ENCODE measurements at regions not wholly inside any gene's neighbourhood (a gene's known extent, or its start where the extent isn't known, plus 50 kb on each side); places are given as distances from the start of the nearest gene placed in this dataset.

DNA sequence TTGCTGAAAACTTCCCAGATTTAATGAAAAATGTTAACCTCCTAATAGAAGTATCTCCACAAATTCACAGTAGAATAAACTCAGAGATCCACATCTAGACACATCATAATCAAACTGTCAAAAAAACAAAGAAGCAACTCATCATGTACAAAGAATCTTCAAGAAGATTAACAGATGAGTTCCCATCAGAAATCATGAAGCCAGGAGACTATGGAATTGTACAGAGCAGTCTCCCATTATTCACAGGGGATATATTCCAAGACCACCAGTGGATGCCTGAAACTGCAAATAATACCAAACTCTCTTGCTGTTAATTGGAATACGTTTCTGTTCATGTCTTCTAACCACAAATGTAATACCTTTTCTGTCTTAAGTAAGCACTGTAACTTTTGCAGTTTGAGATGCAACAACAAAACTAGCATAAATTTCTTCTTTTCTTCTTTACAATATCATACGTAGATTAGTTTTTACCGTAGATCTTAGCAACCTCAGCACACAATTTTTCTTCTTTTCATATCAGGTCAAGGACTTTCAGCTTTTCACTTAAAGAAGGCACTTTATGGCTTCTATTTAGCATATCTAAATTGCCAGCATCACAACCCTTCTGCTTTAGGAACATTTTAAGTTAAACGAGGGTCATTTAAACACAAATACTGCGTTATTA is 70.3 kb upstream of the MIR17HG start:
- DNase-seq (ENCODE audit: low spot score) = no peak

DNA sequence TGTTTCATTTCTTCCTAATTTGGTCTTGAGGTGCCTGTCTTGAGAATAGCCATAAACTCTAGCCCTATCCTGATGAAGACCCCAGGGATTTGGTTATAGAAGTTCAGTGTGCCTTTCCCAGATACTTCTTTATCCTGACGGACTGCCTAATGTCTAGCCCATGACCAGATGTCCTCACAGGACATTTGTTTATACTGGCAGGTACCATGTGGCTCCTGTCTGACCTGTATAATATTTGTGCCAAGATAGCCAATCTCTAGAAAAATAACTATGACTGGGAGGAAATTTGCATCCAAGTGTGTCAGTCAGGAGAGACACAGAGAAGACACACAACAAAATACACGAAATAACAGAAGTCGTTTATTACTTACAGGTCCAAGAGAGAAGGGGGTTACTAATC is 69.2 kb upstream of the MIR17HG start:
- DNase-seq (ENCODE audit: low spot score) = no peak

DNA sequence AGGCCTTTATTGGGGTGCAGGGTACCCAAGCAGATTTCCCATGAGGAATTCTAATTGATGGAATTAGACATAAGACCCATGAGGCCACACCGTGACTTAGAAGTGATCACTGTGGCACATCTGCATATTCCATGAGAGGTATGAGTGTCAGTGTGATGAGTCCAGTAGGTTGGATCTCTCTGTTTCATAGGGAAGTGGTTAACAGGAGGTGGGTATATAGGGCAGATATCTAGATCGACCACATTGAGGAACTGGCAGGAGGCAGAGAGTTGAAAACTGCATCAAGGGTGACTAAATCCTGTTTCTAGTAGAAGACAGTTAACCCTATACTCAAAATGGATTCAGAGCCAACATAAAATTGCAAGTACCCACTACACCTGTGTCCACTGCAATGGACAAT is 68.6 kb upstream of the MIR17HG start:
- no peak for DNase-seq (ENCODE audit: low spot score)

DNA sequence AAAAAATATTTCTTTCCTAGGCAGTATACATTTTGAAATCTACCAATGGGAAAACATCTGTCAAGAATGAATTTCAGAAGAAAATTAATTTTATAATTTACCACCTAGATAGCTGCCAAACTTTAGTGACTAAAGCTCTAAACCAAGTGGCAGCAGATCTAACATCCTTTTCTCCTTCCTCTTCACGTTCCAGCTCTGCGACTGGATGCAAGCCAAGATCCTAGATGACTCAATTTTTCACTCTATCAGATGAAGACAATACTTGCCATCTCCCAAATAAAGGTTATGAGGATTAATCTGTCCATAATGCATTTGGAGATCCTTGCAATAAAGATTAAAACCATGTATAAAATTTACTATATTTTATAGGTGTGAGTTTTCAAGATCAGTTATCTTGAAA is 66.7 kb upstream of the MIR17HG start:
- DNase-seq (ENCODE audit: low spot score) = no peak

DNA sequence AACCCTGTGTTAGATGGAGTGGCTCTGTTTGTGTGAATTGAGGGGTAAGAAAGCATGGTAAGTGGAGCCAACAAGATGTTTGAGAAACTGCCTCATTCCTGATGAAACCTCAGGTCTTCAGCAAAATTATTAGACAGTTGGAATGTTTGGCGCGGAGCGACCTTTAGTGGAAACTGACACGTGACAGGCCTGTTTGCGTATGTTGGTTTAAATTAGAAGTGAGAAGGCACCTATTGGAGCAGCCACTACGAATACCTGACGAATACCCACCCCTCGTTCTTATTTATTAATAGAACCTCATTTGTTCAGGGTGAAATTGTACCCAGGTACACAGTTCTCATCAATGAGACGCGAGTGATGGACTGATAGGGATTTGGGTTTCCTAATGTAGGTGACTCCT is 63.2 kb upstream of the MIR17HG start:
- DNase-seq (ENCODE audit: low spot score) = no peak

DNA sequence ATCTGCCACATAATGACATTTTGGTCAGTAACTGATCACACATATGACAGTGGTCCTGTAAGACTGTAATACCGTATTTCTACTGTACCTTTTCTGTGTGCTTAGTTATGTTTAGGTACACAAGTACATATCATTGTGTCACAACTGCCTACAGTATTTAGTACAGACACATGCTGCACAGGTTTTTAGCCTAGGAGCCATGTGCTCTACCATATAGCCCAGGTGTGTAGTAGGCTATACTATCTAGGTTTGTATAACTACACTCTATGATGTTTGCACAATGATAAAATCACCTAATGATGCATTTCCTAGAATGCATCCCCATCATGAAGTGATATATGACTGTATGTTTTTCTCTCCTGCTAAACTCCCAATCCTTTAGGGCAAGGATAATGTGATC is 61.2 kb upstream of the MIR17HG start:
- DNase-seq (ENCODE audit: low spot score) = no peak

DNA sequence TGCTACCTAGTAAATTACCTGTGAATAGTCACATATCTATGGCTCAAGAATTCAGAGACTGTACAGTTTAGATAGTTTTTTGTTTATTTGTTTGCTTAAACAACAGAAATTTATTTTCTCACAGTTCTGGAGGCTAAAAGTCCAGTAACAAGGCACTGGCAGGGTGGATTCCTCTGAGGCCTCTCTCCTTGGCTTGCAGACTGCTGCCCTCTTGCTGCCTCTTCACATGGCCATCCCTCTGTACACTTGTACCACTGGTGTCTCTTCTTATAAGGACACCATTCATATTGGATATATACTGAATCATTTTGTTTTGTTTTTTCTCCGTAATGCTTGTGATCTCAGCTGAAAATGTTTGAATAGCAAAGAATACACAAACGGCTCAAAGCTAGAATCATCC is 56.4 kb upstream of the MIR17HG start:
- no peak for DNase-seq (ENCODE audit: low spot score)

DNA sequence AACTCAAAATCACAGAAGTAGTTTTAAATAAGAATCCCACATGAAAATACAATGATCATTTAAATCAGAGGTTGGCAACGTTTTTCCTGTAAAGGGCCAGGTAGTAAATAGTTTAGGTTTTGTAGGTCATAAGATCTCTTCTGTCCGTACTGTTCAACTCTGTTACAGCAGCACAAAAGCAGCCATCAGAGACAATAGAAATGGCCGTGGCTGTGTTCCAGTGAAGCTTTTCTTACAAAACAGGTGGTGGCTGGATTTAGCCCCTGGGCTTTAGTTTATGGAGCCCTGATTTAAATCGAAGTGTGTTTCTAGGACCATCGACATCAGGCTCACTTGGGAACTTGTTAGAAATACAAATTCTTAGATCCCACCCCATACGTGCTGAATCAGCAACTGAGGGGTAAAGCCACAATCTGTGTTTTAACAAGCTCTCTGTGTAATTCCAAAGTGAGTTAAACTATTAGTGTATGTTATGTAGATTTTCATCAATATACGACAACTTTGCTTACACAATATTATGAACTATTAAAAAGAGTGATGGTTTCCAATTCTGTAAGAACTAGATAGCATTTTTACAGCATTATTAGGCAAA is 54.8 kb upstream of the MIR17HG start:
- no peak for DNase-seq (ENCODE audit: low spot score)

DNA sequence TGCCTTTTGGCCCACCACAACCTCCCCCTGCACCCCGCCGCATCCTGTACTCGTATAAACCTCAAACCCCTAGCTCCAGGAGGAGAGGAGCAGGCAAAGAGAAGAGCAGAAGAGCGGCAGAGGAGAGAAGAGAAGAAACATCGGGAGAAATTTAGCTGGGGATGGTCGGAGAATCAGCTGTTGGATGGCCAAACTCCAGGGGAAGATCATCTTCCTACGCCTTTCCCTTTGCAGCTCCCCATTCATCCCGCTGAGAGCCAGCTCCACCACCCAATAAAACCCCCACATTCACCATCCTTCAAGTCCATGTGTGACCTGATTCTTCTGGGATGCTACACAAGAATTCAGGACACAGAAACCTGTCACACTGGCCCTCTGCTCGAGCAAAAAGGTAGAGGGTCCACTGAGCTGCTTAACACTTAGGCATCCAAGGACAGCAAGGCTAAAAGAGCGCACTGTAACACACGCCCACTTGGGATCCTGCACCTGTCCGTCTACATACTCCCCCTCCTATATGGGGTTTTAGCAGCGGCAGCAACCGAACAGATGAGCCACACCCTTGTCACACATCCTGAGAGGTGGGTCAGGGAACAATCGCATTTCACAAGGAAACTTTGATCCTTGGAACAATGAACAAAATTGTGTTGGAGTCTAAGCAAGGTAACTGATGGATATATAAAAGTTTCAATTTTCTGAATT is 51.6 kb upstream of the MIR17HG start:
- peak; percentile 69 for DNase-seq (ENCODE audit: low spot score)

DNA sequence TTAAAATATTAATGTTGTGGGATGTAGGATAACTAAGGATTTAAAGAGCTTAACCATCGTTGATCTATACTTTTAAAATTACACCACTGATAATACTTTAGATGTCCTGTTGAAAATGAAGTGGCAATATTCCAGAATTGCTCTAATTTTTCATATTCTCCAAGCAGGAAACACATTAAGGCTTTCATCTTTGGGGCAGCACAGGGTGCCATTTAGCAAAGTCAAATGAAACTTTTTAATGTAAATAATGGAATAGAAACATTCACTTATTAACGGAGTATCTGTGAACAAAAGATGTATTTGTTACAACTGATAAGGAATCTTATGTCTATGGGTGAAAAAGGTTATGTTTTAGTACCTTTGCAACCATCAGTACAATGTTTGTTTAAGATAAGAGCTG is 50.0 kb upstream of the MIR17HG start:
- no peak for DNase-seq (ENCODE audit: low spot score)

Measured in SW480 (cell line).